ENCODE measurements at regions not wholly inside any gene's neighbourhood (a gene's known extent, or its start where the extent isn't known, plus 50 kb on each side); places are given as distances from the start of the nearest gene placed in this dataset.

DNA sequence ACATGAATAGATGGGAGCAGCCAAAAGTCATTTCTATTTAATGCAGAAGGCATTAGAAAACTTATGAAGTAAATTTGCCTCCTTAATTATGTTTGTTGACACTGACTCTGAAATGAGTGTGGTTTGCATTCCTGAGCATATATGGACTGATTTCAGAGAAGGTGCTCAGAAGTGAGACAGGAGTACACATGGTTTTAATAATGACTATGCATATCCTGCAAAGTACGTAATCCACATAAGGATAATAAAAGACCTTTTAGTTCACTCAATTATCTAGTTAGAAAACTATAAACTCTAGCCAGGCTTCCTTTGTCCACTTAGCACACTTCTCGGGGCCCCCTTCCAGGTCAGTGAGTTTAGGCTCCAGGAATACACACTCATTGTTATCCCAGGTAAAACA lies 75.7 kb upstream of the SNX2 start:
- DNase-seq (ENCODE audit: low read depth in 2 of 2), result peak in 1 of 2 donors; percentile 8
- H3K4me1 ChIP-seq (ENCODE audit: control insufficient read depth, extremely low read depth, insufficient read depth, low read length), result no peaks in the 10 kb centered on the region
- no peaks in the 10 kb centered on the region for H3K27me3 ChIP-seq (ENCODE audit: control insufficient read depth, insufficient read depth, low read length)
- H3K9me3 ChIP-seq (ENCODE audit: control insufficient read depth, insufficient read depth, low read depth, low read length), result no peaks in the 10 kb centered on the region
- H2AFZ ChIP-seq (ENCODE audit: low read length), result no peak overlapping the region
- no peak overlapping the region for H3K27ac ChIP-seq (ENCODE audit: insufficient read depth, low read length)
- H4K20me1 ChIP-seq (ENCODE audit: control insufficient read depth, extremely low read depth, insufficient read depth, low read length), result no peaks in the 10 kb centered on the region
- H3K9ac ChIP-seq (ENCODE audit: insufficient read depth, low read length), result no peak overlapping the region
- no peaks in the 10 kb centered on the region for H3K79me2 ChIP-seq (ENCODE audit: control insufficient read depth, insufficient read depth, low read length)
- H3K36me3 ChIP-seq (ENCODE audit: control insufficient read depth, insufficient read depth, low read length), result no peaks in the 10 kb centered on the region
- no peak overlapping the region for H3K4me2 ChIP-seq (ENCODE audit: extremely low read depth, insufficient read depth, low read length)
- TF ChIP-seq EZH2 (IDR thresholded peaks at IDR 0.05; ENCODE audit: low read length, missing control alignments), result no peak
- TF ChIP-seq, protein P1, sequence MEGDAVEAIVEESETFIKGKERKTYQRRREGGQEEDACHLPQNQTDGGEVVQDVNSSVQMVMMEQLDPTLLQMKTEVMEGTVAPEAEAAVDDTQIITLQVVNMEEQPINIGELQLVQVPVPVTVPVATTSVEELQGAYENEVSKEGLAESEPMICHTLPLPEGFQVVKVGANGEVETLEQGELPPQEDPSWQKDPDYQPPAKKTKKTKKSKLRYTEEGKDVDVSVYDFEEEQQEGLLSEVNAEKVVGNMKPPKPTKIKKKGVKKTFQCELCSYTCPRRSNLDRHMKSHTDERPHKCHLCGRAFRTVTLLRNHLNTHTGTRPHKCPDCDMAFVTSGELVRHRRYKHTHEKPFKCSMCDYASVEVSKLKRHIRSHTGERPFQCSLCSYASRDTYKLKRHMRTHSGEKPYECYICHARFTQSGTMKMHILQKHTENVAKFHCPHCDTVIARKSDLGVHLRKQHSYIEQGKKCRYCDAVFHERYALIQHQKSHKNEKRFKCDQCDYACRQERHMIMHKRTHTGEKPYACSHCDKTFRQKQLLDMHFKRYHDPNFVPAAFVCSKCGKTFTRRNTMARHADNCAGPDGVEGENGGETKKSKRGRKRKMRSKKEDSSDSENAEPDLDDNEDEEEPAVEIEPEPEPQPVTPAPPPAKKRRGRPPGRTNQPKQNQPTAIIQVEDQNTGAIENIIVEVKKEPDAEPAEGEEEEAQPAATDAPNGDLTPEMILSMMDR (conservative IDR thresholded peaks at IDR 0.05 in 1 of 2, IDR thresholded peaks at IDR 0.05 in 1 of 2; ENCODE audit: low read depth in 1 of 2, low read length in 2 of 2), result no peak
- no peak overlapping the region for H3K4me3 ChIP-seq (replicated peaks in 1 of 4; ENCODE audit: control extremely low read depth in 1 of 4, insufficient read depth in 1 of 4, low read depth in 3 of 4, low read length in 4 of 4)

DNA sequence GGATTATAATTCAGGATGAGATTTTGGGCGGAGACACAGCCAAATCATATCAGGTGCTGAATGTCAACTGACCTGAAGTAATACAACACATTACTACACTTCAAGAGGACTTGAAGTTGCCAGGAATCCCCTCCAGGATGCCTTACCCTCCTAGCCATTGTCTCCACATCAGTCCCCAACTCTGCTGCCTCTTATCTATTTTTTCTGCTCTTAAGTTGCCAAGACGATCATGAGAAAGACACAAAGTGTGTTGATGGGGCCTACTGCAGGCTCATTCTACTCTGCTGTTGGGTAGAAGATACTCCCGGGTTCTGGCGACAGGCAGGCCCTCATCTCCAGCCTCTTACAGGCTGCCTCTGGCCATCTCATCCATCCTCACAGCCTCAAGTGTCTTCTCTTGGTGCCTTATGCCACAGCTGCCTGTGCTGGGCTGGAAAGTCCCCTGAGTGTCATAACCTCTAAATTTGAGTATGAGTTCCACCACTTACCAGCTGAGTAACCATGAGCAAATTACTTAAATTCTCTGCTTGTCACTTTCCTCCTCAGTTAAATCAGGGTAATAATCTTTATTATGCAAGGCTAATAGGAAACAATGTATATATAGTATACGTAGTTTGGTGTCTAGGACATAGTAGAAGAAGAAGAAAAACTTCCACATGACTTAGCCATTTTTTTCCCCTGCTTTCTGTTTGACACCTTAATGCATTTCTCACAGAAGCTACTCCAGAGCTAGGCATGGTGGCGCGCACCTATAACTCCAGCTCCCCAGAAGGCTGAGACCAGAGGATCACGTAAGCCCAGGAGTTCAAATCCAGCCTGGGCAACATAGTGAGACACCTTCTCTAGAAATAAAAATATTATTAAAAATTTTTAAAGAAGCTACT lies 73.0 kb upstream of the SNX2 start:
- Histone ChIP-seq H3K4me1 (ENCODE audit: control insufficient read depth, extremely low read depth, insufficient read depth, low read length) (no peaks in the 10 kb centered on the region), H3K79me2 (ENCODE audit: control insufficient read depth, insufficient read depth, low read length) (no peaks in the 10 kb centered on the region), H2AFZ (ENCODE audit: low read length) (no peak overlapping the region), H3K9me3 (ENCODE audit: control insufficient read depth, insufficient read depth, low read depth, low read length) (no peaks in the 10 kb centered on the region), H3K4me3 (replicated peaks in 1 of 4; ENCODE audit: control extremely low read depth in 1 of 4, insufficient read depth in 1 of 4, low read depth in 3 of 4, low read length in 4 of 4) (no peak overlapping the region), H3K9ac (ENCODE audit: insufficient read depth, low read length) (no peak overlapping the region), H3K4me2 (ENCODE audit: extremely low read depth, insufficient read depth, low read length) (no peak overlapping the region), H3K36me3 (ENCODE audit: control insufficient read depth, insufficient read depth, low read length) (no peaks in the 10 kb centered on the region), H3K27me3 (ENCODE audit: control insufficient read depth, insufficient read depth, low read length) (no peaks in the 10 kb centered on the region), H4K20me1 (ENCODE audit: control insufficient read depth, extremely low read depth, insufficient read depth, low read length) (no peaks in the 10 kb centered on the region), H3K27ac (ENCODE audit: insufficient read depth, low read length) (no peak overlapping the region)
- TF ChIP-seq, protein P1 (conservative IDR thresholded peaks at IDR 0.05 in 1 of 2, IDR thresholded peaks at IDR 0.05 in 1 of 2; ENCODE audit: low read depth in 1 of 2, low read length in 2 of 2), result no peak
- no peak for TF ChIP-seq EZH2 (IDR thresholded peaks at IDR 0.05; ENCODE audit: low read length, missing control alignments)
- DNase-seq (ENCODE audit: low read depth in 2 of 2), result no peak

- Histone ChIP-seq H3K79me2 (ENCODE audit: control insufficient read depth, insufficient read depth, low read length) (no peaks in the 10 kb centered on the region), H2AFZ (ENCODE audit: low read length) (no peak overlapping the region), H3K9ac (ENCODE audit: insufficient read depth, low read length) (no peak overlapping the region), H3K36me3 (ENCODE audit: control insufficient read depth, insufficient read depth, low read length) (no peaks in the 10 kb centered on the region), H3K27me3 (ENCODE audit: control insufficient read depth, insufficient read depth, low read length) (no peaks in the 10 kb centered on the region), H3K4me3 (replicated peaks in 1 of 4; ENCODE audit: control extremely low read depth in 1 of 4, insufficient read depth in 1 of 4, low read depth in 3 of 4, low read length in 4 of 4) (no peak overlapping the region), H4K20me1 (ENCODE audit: control insufficient read depth, extremely low read depth, insufficient read depth, low read length) (no peaks in the 10 kb centered on the region), H3K4me1 (ENCODE audit: control insufficient read depth, extremely low read depth, insufficient read depth, low read length) (no peaks in the 10 kb centered on the region), H3K9me3 (ENCODE audit: control insufficient read depth, insufficient read depth, low read depth, low read length) (no peaks in the 10 kb centered on the region), H3K27ac (ENCODE audit: insufficient read depth, low read length) (no peak overlapping the region), H3K4me2 (ENCODE audit: extremely low read depth, insufficient read depth, low read length) (no peak overlapping the region)
- no peak for DNase-seq (ENCODE audit: low read depth in 2 of 2)
- TF ChIP-seq EZH2 (IDR thresholded peaks at IDR 0.05; ENCODE audit: low read length, missing control alignments), result no peak
- TF ChIP-seq, protein P1 (conservative IDR thresholded peaks at IDR 0.05 in 1 of 2, IDR thresholded peaks at IDR 0.05 in 1 of 2; ENCODE audit: low read depth in 1 of 2, low read length in 2 of 2), result no peak
Observed at GRCh38 chr5:122702524-122702875, 72.4 kb upstream of the SNX2 start.
